Naive thymus-derived CD8-positive, alpha-beta T cell (primary cell): ENCODE measurements at regions not wholly inside any gene's neighbourhood (a gene's known extent, or its start where the extent isn't known, plus 50 kb on each side); places are given as distances from the start of the nearest gene placed in this dataset.

Experiments used
- ATAC-seq, 2 donors: fragments of 150-1000 bp; cut with Tn5 transposase in 1 of 2; sonication (Bioruptor Pico), chemical (Tn5 transposase) in 1 of 2; 1 replicate in 1 of 2; 2 replicates in 1 of 2; pipeline ENCODE4 v1.10.0; 2021; ENCODE audit warnings: mild to moderate bottlenecking in 2 of 2, moderate library complexity in 2 of 2
- POLR2A ChIA-PET: fragments of 350-600 bp; sonication (Branson Sonifier 250); formaldehyde crosslinking; loops from one replicate; lab custom pipeline; 2021; ENCODE audit warnings: antibody characterized with exemption; lab: Charles Lee
- DNase-seq, 10 donors: peaks; one replicate each; pipeline versions ENCODE4 v3.0.0 to v3.0.0-alpha.2; 2020 to 2022
- H3K27ac Mint-ChIP-seq, 10 donors: one replicate each; pipeline ENCODE4 v1.8.0; 2020 to 2022; ENCODE audit warnings: mild to moderate bottlenecking in 10 of 10, mixed read lengths in 10 of 10, moderate library complexity in 4 of 10, inconsistent platforms in 1 of 10
- H3K27me3 Mint-ChIP-seq, 5 donors: one replicate each; pipeline ENCODE4 v1.8.0; 2021 to 2022; ENCODE audit warnings: mixed read lengths in 5 of 5
- H3K36me3 Mint-ChIP-seq, 3 donors: one replicate each; pipeline ENCODE4 v1.8.0; 2020 to 2022; ENCODE audit warnings: mixed read lengths in 3 of 3, mild to moderate bottlenecking in 2 of 3, inconsistent platforms in 1 of 3
- H3K4me1 Mint-ChIP-seq, 4 donors: one replicate each; pipeline ENCODE4 v1.8.0; 2021 to 2022; ENCODE audit warnings: mixed read lengths in 4 of 4
- H3K4me3 Mint-ChIP-seq, 10 donors: one replicate each; pipeline ENCODE4 v1.8.0; 2020 to 2022; ENCODE audit warnings: mild to moderate bottlenecking in 10 of 10, mixed read lengths in 10 of 10, moderate library complexity in 6 of 10, inconsistent platforms in 1 of 10
- H3K9me3 Mint-ChIP-seq, 9 donors: one replicate each; pipeline ENCODE4 v1.8.0; 2020 to 2022; ENCODE audit warnings: mixed read lengths in 9 of 9, mild to moderate bottlenecking in 3 of 9, inconsistent platforms in 1 of 9, moderate library complexity in 1 of 9

DNA sequence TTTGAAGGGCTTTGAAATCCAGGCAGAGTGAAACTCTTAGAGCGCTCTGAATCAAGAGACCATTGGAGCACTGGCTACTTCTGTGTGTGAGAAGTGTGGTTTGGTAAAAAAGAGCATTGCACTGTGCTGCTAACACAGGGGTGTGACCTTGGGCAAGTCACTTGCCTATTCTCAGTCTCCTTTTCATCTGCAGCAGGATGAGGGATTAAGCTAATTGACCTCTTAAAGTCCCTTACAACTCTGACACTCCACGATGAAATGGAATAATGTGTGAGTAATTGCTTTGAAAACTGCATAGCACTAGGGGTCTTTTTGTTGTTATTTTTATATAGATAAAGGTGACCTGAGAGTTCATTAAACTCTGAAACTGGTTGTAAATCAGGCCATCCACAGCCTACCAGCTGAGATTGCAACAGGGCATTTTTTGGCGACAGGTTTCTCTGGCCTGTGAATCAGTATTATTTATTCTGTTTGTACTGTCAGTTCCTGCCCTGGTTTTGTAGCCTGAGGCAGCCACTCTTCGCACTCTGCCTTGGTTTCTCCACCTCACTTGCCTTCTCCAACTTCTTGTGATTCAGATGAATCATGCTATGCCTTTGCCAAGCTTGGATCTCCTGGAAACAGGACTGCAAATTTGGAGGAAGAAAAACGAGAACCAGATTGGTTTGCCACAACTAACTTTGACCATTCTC is 159.9 kb upstream of the PARP11 start:
- ATAC-seq (no peak), DNase-seq (no peak)
- H3K4me1 Mint-ChIP-seq, result peaks cover 11 to 26% (median 23%) of the 10 kb centered on the region in 4 donors
- peak overlapping the region in 4 of 10 donors; percentile 4 to 36 (median 12) for H3K4me3 Mint-ChIP-seq
- no peaks in the 10 kb centered on the region for H3K27me3 Mint-ChIP-seq
- POLR2A ChIA-PET, result interaction anchor here (1.6 to 1.9 kb wide), 2 partner anchors 45 to 238 kb away, joined by 4 read pairs; no protein-coding TSS in a partner anchor
- H3K9me3 Mint-ChIP-seq, result no peaks in the 10 kb centered on the region
- peak overlapping the region in 4 of 10 donors; percentile 3 to 43 (median 26) for H3K27ac Mint-ChIP-seq
- peaks cover 0 to 6% (median 0%) of the 10 kb centered on the region in 3 donors for H3K36me3 Mint-ChIP-seq

DNA sequence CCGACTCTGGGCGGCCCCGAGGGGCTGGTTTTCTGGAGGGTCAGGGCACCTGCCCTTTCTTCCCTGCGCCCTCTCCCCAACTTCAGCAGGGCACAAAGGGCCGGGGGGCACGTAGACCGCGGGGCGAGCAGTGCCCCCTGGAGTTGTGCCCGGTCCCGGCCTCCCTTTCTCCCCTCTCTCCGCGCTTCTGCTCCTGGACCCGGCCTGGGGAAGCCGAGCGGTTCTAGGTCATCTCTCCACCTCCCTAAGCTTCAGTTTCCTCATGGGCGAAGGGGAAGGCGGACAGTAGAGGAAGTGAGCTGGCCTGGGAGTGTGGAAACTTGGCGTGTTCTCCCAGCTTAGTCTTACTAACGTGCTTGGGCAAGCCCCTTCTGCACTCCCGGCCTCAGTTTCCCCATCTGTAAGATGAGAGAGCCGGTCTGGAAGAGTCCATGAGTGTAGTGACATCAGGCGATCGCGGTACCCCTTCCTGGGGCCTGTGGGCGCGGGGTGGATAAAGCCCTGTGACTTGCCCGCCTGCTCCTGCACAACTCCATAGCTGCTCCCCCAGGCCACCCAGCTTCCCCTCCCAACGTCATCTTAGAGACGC is 158.6 kb upstream of the PARP11 start:
- DNase-seq (no peak), ATAC-seq (no peak)
- POLR2A ChIA-PET, result interaction anchor here (0.6 to 3.8 kb wide), 14 partner anchors 8 to 240 kb away, joined by 3 to 19 read pairs (median 4); no protein-coding TSS in a partner anchor
- Mint-ChIP-seq H3K27me3 (no peaks in the 10 kb centered on the region), H3K4me3 (peak overlapping the region; percentile 61 to 82 (median 76)), H3K27ac (peak overlapping the region in 9 of 10 donors; percentile 29 to 81 (median 53)), H3K4me1 (peaks cover 19 to 38% (median 36%) of the 10 kb centered on the region in 4 donors), H3K36me3 (peaks cover 0 to 2% (median 0%) of the 10 kb centered on the region in 3 donors), H3K9me3 (no peaks in the 10 kb centered on the region)

DNA sequence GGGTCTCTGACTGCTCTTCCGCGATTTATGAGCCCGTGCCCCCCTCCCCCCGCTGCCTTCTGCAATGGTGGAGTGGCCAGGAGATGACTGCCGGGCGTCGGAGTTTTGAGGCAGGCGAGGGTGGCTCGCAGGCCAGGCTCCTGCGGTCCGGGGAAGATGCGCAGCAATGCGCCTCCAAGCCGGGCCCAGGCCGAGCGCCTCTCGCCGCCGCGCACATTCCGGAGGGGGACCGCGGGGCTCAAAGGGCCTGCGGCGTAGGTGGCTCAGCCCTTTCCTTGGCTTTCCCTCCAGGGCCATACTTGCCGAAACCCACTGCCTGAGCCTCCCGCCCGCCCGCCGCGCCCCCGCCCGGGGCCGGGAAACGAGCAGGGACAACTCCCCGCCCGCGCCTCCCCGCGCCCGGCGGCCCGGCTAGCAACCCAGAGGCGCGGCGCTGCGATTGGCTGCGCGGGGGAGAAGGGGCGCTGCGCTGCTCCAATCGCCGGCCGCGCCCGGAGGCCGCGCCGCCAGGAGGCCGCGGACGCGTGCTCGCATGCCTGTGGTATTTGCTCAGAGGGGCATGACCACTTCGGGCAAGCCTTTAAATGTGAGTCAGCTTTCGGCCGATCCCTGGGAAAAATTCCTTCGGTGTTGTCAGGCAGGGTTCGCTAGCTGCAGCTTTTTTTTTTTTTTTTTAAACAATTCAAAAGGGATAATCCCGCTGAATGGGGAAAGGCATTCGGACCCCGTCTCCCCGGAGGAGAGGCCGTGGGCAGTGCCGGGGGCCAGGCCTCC is 157.9 kb upstream of the PARP11 start:
- no peaks in the 10 kb centered on the region for H3K36me3 Mint-ChIP-seq
- peak overlapping the region; percentile 68 to 88 (median 81) for H3K4me3 Mint-ChIP-seq
- DNase-seq, result peak; percentile 52 to 84 (median 74)
- H3K9me3 Mint-ChIP-seq, result no peaks in the 10 kb centered on the region
- H3K27ac Mint-ChIP-seq, result peak overlapping the region; percentile 28 to 94 (median 90)
- POLR2A ChIA-PET, result interaction anchor here (0.7 to 3.8 kb wide), 15 partner anchors 9 to 241 kb away, joined by 3 to 19 read pairs (median 4); partner anchors contain the start of gene PARP11
- ATAC-seq, result peak; percentile 95
- peaks cover 19 to 44% (median 42%) of the 10 kb centered on the region in 4 donors for H3K4me1 Mint-ChIP-seq
- no peaks in the 10 kb centered on the region for H3K27me3 Mint-ChIP-seq

DNA sequence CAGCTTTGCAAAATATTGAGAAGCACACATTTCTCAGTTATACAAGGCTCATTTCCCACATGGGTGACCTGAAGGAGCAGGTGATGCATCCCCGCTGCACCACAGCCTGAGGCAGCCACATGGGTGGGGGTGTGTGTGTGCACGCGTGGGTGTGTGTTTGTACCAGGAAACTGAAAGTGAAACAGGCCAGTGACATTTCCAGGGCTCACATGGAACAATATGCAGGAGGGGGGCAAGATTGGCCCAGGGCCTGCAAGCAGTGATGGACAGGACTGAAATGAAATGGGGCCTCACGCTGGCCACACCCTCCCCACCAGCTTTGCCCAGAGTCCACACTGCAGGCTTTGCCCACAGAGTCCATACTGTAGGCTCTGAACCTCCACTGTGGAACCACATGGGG is 154.2 kb upstream of the PARP11 start:
- Mint-ChIP-seq H3K27me3 (no peaks in the 10 kb centered on the region), H3K4me1 (peaks cover 24 to 51% (median 48%) of the 10 kb centered on the region in 4 donors), H3K36me3 (no peaks in the 10 kb centered on the region), H3K27ac (peak overlapping the region; percentile 90 to 96 (median 93)), H3K9me3 (no peaks in the 10 kb centered on the region), H3K4me3 (peak overlapping the region; percentile 55 to 86 (median 82))
- POLR2A ChIA-PET, result interaction anchor here (0.9 to 1.6 kb wide), 6 partner anchors 19 to 244 kb away, joined by 3 to 5 read pairs (median 3); no protein-coding TSS in a partner anchor
- peak; percentile 59 to 60 for ATAC-seq
- peak; percentile 39 to 81 (median 54) for DNase-seq

DNA sequence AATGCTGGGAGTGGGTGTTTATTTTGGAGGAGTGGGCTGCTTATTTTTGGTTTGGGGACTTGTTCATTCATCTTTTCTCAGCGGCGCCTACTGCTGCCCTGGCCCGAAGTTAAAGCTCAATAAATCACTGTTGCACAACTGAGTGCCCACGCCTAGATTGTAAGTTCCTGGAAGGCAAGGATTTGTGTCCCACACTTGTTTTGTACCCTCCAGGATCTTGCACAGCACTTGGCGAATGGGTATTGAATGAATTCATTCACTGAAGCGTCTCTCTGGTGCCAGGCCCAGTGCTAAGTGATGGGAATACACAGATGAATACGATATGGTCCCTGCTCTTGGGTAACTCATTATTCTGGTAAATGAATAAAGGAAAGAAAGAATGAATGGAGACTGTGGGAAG is 153.3 kb upstream of the PARP11 start:
- Mint-ChIP-seq H3K27ac (peak overlapping the region in 8 of 10 donors; percentile 3 to 94 (median 86)), H3K27me3 (no peaks in the 10 kb centered on the region), H3K4me1 (peaks cover 22 to 47% (median 42%) of the 10 kb centered on the region in 4 donors), H3K4me3 (peak overlapping the region in 2 of 10 donors; percentile 29 to 85), H3K9me3 (no peaks in the 10 kb centered on the region), H3K36me3 (no peaks in the 10 kb centered on the region)
- ATAC-seq, result no peak
- DNase-seq, result no peak
- POLR2A ChIA-PET, result interaction anchor here (0.5 to 1.2 kb wide), 5 partner anchors 37 to 243 kb away, joined by 3 to 6 read pairs (median 3); no protein-coding TSS in a partner anchor

DNA sequence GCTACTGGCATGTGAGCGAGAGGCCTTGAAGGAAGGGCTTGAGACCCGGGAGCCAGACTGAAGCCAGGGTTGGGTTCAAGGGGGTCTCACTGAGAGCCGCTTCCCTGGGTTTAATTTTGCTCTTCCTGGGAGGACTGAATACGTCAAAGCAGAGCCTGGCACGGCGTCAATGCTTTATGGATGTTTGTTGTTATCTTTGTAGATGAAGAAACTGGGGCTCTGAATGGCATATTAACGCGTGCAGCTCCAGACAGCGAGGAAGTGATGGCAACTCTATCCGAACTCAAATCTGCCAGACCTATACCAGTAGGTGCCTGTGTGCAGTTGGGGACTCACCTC is 152.8 kb upstream of the PARP11 start:
- H3K36me3 Mint-ChIP-seq, result no peaks in the 10 kb centered on the region
- ATAC-seq (no peak), DNase-seq (no peak)
- POLR2A ChIA-PET, result interaction anchor here (0.7 to 1.2 kb wide), 3 partner anchors 36 to 246 kb away, joined by 3 to 6 read pairs (median 3); no protein-coding TSS in a partner anchor
- H3K27ac Mint-ChIP-seq, result peak overlapping the region in 6 of 10 donors; percentile 27 to 93 (median 70)
- H3K27me3 Mint-ChIP-seq, result no peaks in the 10 kb centered on the region
- no peaks in the 10 kb centered on the region for H3K9me3 Mint-ChIP-seq
- no peak overlapping the region for H3K4me3 Mint-ChIP-seq
- peaks cover 25 to 47% (median 42%) of the 10 kb centered on the region in 4 donors for H3K4me1 Mint-ChIP-seq

DNA sequence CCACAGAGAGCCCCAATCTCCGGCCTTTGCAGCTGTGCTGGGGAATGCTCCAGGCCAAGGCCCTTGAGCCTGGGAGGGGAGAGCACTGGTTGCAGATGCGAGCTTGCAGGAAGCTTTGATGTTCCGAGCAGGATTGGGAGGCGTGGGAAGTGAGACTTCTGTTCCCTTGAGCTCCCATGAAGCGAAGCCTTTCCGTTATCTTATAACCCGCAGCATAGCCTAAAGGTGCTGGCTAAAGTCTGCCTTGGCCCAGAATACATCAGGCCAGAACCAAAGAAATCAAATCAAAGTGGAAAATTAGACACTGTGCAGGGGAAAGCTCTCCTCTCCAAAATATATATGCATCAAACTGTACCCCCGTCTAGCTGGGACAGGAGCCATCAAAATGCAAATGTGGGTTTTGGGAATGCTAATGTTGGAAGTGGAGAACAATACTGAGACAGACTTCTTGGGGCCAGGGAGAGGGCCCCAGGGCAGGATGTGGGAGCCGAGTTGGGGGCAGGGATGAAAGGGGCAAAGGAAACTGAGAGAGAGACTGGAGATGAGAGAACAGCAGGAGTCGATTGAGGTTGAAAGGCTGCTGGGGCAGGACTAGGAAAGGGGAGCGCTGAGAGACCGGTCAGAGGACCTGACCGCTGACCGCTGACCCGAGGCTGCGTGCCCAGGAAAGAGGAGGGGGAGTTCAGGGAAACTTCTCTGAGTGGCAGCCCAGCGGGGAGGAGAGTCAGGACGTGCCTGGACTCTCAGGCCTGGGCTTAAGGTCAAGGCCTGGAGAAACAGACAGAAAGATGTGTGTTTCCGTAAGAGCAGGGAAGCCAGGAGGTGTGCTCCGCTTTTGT is 152.2 kb upstream of the PARP11 start:
- H3K27ac Mint-ChIP-seq, result peak overlapping the region; percentile 1 to 93 (median 58)
- ATAC-seq, result no peak
- peak overlapping the region in 3 of 10 donors; percentile 8 to 40 (median 33) for H3K4me3 Mint-ChIP-seq
- POLR2A ChIA-PET, result interaction anchor here (0.7 to 1.0 kb wide), 2 partner anchors 147 to 246 kb away, joined by 3 to 6 read pairs; no protein-coding TSS in a partner anchor
- no peaks in the 10 kb centered on the region for H3K27me3 Mint-ChIP-seq
- H3K4me1 Mint-ChIP-seq, result peaks cover 22 to 43% (median 38%) of the 10 kb centered on the region in 4 donors
- H3K9me3 Mint-ChIP-seq, result no peaks in the 10 kb centered on the region
- DNase-seq, result no peak
- no peaks in the 10 kb centered on the region for H3K36me3 Mint-ChIP-seq

DNA sequence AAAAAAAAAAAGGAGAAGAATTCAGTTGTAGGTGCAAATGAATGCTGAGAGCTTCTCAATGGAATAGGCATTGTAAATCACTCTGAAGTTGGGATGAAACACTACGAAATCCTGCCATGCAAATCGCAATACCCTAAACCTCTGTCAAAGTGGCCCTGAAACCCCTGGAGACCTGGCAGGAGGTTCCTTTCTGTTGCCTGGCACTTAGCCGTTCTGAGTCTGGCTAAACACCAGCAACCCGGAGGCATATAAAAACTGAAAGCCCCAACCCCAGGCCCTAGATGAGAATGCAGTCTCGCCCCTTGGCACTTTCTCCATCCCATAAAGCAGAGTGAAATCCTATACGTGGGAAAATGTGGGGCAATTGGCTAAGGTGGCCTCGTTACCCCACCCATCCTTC is 151.5 kb upstream of the PARP11 start:
- ATAC-seq (no peak), DNase-seq (no peak)
- POLR2A ChIA-PET, result no interaction called here
- no peak overlapping the region for H3K4me3 Mint-ChIP-seq
- H3K27ac Mint-ChIP-seq, result peak overlapping the region in 2 of 10 donors; percentile 17 to 48
- H3K9me3 Mint-ChIP-seq, result no peaks in the 10 kb centered on the region
- H3K27me3 Mint-ChIP-seq, result no peaks in the 10 kb centered on the region
- no peaks in the 10 kb centered on the region for H3K36me3 Mint-ChIP-seq
- peaks cover 21 to 37% (median 33%) of the 10 kb centered on the region in 4 donors for H3K4me1 Mint-ChIP-seq

DNA sequence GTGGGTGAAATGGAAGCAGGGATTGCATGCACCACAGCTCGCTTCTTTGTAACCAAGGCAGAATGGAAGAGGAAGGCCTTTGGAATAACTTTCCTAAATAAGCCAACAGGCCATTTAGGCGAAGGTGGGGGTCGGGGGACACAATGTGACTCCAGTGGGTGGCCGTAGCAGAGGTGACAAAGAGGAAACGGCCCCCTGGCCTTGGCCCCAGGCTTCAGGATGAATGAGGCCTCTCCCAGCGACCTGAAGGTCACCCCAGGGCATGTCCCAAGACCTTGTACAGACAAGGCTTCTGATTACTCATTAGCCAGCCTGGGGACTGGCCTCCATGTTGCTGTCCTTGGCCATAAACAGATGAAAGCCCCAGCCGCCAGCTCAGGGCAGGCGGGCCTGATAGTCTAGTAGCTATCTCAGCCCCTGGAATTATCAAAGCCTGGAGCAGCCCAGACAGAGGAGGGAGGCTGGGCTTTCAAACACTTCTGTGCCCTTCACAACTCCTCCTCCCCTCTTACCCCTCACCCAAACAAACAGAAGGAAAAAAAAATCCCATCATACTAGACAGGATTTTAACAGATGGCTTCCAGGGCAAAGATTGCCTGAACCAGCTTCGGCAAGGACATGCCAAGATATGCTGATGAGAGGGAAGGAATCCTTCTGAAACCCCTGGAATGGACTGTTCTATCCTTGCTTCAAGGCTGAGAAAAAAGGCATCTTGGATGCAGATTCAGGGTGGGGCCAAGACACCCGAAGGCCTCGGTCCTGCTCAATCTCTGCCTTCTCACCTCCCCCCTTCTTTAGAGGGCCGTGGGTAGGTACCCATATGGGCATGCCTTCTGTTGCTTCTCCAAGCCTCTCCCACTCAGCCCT is 142.3 kb upstream of the PARP11 start:
- Mint-ChIP-seq H3K36me3 (no peaks in the 10 kb centered on the region), H3K27ac (no peak overlapping the region), H3K9me3 (no peaks in the 10 kb centered on the region), H3K4me1 (peaks cover 0 to 5% (median 0%) of the 10 kb centered on the region in 4 donors), H3K4me3 (no peak overlapping the region), H3K27me3 (no peaks in the 10 kb centered on the region)
- DNase-seq (no peak), ATAC-seq (no peak)
- POLR2A ChIA-PET, result no interaction called here

DNA sequence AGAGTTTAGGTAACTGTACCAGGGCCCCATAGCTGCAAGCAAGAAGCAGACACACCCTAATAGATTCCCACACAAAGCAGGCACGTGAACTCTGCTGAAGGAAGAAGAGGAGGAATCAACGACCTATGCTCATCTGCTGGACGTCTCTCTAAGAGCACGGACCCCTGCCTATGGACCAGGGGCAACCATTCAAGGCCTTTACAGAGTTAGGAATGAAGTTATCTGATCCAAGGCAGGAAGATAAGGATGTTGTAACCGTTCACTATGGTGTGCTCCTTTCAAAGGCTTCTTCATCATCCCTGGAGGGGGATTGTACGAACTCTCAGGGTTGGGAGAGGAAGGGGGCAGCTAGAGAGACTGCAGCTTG is 141.6 kb upstream of the PARP11 start:
- ATAC-seq (no peak), DNase-seq (no peak)
- Mint-ChIP-seq H3K27ac (no peak overlapping the region), H3K27me3 (no peaks in the 10 kb centered on the region), H3K4me1 (peaks cover 0 to 5% (median 0%) of the 10 kb centered on the region in 4 donors), H3K36me3 (no peaks in the 10 kb centered on the region), H3K4me3 (no peak overlapping the region), H3K9me3 (no peaks in the 10 kb centered on the region)
- POLR2A ChIA-PET, result no interaction called here

DNA sequence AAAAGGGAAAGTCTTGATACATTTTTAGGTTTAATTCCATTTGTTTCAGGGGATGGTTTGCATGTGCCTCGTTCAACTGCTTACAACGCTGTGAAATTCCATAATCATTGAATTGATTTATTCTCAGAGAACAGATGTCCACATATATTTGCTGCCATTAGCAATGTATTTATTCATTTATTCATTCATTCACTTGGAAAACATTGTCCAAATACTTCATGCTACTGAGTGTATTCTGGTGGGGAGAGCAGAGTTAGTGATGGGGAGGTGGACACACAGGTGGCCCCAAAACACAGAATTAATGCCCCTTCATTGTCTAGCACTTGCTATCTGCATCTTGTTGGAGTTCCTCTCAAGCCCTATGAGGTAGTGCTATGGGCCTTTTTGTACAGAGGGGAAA is 141.2 kb upstream of the PARP11 start:
- no peaks in the 10 kb centered on the region for H3K36me3 Mint-ChIP-seq
- no peaks in the 10 kb centered on the region for H3K27me3 Mint-ChIP-seq
- DNase-seq (no peak), ATAC-seq (no peak)
- no peaks in the 10 kb centered on the region for H3K9me3 Mint-ChIP-seq
- POLR2A ChIA-PET, result no interaction called here
- H3K4me1 Mint-ChIP-seq, result peaks cover 0 to 5% (median 0%) of the 10 kb centered on the region in 4 donors
- no peak overlapping the region for H3K4me3 Mint-ChIP-seq
- H3K27ac Mint-ChIP-seq, result no peak overlapping the region
